DMS53 treated with DMSO at 0.1 percent for 48 hours (cell line): ENCODE measurements at regions not wholly inside any gene's neighbourhood (a gene's known extent, or its start where the extent isn't known, plus 50 kb on each side); places are given as distances from the start of the nearest gene placed in this dataset.
"Not testable (repeated sequence)": the region's sequence is repeated elsewhere in the genome, so short reads cannot be mapped to it uniquely, and the experiment has no call there.

Experiments
- DNase-seq: peaks from one replicate; lab custom pipeline; 2025; ENCODE audit not compliant: unreplicated experiment; lab: John Stamatoyannopoulos, UW

GRCh38 chr3:182389071-182389815 lies 404.1 kb upstream of the ATP11B start:
- DNase-seq, result peak; percentile 76

GRCh38 chr3:182390421-182390820 lies 402.9 kb upstream of the ATP11B start:
- DNase-seq, result no peak

GRCh38 chr3:182392182-182392937 lies 400.9 kb upstream of the ATP11B start:
- DNase-seq, result peak; percentile 48

- DNase-seq, result no peak
These were observed 400.2 kb upstream of the ATP11B start for GRCh38 chr3:182393151-182393550.

- no peak for DNase-seq
These were observed 399.4 kb upstream of the ATP11B start for GRCh38 chr3:182393830-182394367.

GRCh38 chr3:182397164-182397563 lies 396.1 kb upstream of the ATP11B start:
- DNase-seq, result no peak

- DNase-seq, result no peak
These were observed 393.1 kb upstream of the ATP11B start for GRCh38 chr3:182399978-182400737.

- DNase-seq, result no peak
These were observed 392.5 kb upstream of the ATP11B start for GRCh38 chr3:182400838-182401237.

- DNase-seq, result no peak
These were observed 389.3 kb upstream of the ATP11B start for GRCh38 chr3:182404031-182404430.

- no peak for DNase-seq
These were observed 387.5 kb upstream of the ATP11B start for GRCh38 chr3:182405759-182406158.

GRCh38 chr3:182406786-182407185 lies 386.5 kb upstream of the ATP11B start:
- DNase-seq, result no peak

GRCh38 chr3:182410051-182410450 lies 383.3 kb upstream of the ATP11B start:
- no peak for DNase-seq

GRCh38 chr3:182412066-182412465 lies 381.2 kb upstream of the ATP11B start:
- DNase-seq, result no peak

GRCh38 chr3:182413061-182413460 lies 380.2 kb upstream of the ATP11B start:
- no peak for DNase-seq

- no peak for DNase-seq
These were observed 379.6 kb upstream of the ATP11B start for GRCh38 chr3:182413682-182414081.

GRCh38 chr3:182414586-182414985 lies 378.7 kb upstream of the ATP11B start:
- no peak for DNase-seq

GRCh38 chr3:182420741-182421140 lies 372.6 kb upstream of the ATP11B start:
- DNase-seq, result no peak

- DNase-seq, result no peak
These were observed 369.3 kb upstream of the ATP11B start for GRCh38 chr3:182424006-182424405.

- not testable (repeated sequence) for DNase-seq
These were observed 367.2 kb upstream of the ATP11B start for GRCh38 chr3:182425926-182426718.

- not testable (repeated sequence) for DNase-seq
These were observed 361.3 kb upstream of the ATP11B start for GRCh38 chr3:182431972-182432371.

GRCh38 chr3:182435860-182436259 lies 357.4 kb upstream of the ATP11B start:
- DNase-seq, result peak; percentile 27
